ENCODE measurements at regions not wholly inside any gene's neighbourhood (a gene's known extent, or its start where the extent isn't known, plus 50 kb on each side); places are given as distances from the start of the nearest gene placed in this dataset.

DNA sequence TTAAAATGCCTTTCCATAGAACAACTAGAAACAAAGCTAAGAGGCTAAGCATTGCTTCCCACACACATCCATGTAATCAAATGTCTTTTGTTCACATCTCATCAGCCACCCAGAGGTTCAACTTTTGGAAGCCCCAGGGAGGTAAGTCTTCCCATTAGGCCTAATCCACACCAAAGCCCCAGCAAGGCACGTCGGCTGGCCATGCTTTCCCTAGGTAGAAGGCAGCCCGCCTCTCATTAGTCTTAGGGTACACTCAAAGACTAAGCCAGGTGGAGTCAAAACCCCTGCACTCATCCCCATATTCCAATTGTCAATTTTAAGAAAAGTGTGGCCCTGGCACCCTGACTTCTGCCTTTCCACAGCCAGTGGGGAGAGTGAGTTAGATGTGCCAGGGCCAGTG lies 87.9 kb downstream of the ATPSCKMT start:
- no peak overlapping the region for H3K4me3 ChIP-seq (ENCODE audit: low read depth, low read length)
- DNase-seq (ENCODE audit: low read depth, low spot score), result no peak
- TF ChIP-seq, protein P1, sequence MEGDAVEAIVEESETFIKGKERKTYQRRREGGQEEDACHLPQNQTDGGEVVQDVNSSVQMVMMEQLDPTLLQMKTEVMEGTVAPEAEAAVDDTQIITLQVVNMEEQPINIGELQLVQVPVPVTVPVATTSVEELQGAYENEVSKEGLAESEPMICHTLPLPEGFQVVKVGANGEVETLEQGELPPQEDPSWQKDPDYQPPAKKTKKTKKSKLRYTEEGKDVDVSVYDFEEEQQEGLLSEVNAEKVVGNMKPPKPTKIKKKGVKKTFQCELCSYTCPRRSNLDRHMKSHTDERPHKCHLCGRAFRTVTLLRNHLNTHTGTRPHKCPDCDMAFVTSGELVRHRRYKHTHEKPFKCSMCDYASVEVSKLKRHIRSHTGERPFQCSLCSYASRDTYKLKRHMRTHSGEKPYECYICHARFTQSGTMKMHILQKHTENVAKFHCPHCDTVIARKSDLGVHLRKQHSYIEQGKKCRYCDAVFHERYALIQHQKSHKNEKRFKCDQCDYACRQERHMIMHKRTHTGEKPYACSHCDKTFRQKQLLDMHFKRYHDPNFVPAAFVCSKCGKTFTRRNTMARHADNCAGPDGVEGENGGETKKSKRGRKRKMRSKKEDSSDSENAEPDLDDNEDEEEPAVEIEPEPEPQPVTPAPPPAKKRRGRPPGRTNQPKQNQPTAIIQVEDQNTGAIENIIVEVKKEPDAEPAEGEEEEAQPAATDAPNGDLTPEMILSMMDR (IDR thresholded peaks at IDR 0.05; ENCODE audit: low read depth, low read length), result no peak
- in situ Hi-C loops (cut with HindIII; ENCODE audit: low sequenced_read_pairs), result no loop called here

- H3K4me3 ChIP-seq (ENCODE audit: low read depth, low read length), result no peak overlapping the region
- DNase-seq (ENCODE audit: low read depth, low spot score), result no peak
- TF ChIP-seq, protein P1 (IDR thresholded peaks at IDR 0.05; ENCODE audit: low read depth, low read length), result no peak
- in situ Hi-C loops (cut with HindIII; ENCODE audit: low sequenced_read_pairs), result no loop called here
Measured at GRCh38 chr5:10160241-10160640, 89.4 kb downstream of the ATPSCKMT start.

DNA sequence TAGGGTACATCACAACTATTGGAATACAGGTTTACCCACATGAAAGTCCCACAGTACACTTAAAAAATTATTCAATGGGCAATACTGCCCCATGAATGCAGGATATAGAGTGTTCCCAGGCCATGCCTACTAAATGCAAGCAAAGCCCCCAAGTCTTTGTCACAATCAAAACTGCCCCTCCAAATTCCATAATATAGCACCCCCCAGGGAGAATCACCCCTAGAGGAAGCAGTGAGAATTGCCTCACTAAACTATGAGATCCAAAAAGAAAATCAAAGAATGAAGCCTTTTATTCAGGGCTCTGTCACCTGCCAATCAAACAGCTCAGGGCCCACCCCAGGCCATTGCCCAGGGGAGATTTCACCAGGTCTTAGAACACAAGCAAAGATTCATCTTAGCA lies 90.8 kb downstream of the ATPSCKMT start:
- in situ Hi-C loops (cut with HindIII; ENCODE audit: low sequenced_read_pairs), result no loop called here
- DNase-seq (ENCODE audit: low read depth, low spot score), result no peak
- TF ChIP-seq, protein P1 (IDR thresholded peaks at IDR 0.05; ENCODE audit: low read depth, low read length), result no peak
- H3K4me3 ChIP-seq (ENCODE audit: low read depth, low read length), result no peak overlapping the region

DNA sequence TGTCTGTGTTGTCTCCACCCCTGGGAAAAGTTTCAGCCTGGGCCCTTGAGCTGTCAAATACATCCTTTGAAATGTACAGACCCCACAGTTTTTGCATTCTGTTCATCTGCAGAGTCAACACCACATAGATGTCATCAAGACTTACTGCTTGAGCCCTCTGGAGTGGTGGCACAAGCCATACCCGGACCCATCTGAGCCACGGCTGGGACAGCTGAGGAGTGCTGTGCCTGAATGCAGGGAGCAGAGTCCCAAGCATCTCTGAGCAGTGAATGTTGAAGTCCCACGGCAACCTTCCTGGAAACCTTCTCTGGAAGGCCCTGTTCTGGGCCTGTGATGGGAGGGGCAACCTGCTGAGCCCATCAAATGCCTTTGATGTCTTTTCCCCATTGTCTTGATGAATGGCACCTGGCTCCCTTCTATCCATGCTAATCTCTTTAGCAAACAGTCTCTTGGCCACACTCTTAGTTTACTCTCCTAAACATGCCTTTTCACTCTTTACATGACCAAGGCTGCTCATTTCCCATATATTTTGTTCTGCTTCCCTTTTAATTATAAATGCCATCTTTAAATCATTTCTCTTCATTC lies 92.5 kb downstream of the ATPSCKMT start:
- DNase-seq (ENCODE audit: low read depth, low spot score), result no peak
- in situ Hi-C loops (cut with HindIII; ENCODE audit: low sequenced_read_pairs), result no loop called here
- no peak overlapping the region for H3K4me3 ChIP-seq (ENCODE audit: low read depth, low read length)
- TF ChIP-seq, protein P1 (IDR thresholded peaks at IDR 0.05; ENCODE audit: low read depth, low read length), result no peak

DNA sequence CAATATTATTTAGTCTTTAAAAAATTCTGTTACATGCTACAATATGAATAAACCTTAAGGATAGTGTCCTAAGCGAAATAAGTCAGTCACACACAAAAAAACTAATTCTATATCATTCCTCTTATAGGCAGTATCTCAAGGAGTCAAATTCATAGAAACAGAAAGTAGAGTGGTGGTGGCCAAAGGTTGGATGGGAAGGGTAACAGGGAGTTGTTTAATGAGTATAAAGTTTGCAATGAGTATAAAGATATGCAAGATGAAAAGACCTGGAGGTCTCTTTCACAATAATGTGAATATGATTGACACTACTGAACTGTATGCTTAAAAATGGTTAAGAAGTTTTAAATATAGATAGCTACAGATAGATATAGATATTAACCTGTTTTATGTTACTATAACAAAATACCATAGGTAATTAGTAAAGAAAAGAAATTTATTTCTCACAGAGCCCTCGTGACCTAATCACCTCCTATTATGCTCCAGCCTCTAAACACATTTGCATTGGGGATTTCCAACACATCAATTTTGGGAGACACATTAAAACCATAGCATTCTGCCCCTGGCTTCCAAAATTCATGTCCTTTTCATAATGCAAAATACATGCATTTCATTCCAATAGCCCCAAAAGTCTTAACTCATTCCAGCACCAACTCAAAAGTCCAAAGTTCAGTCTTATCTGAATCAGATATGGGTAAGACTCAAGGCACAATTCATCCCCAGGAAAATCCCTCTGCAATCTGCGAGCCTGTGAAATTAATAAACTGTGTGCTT lies 93.6 kb downstream of the ATPSCKMT start:
- TF ChIP-seq, protein P1 (IDR thresholded peaks at IDR 0.05; ENCODE audit: low read depth, low read length), result no peak
- no peak for DNase-seq (ENCODE audit: low read depth, low spot score)
- no peak overlapping the region for H3K4me3 ChIP-seq (ENCODE audit: low read depth, low read length)
- in situ Hi-C loops (cut with HindIII; ENCODE audit: low sequenced_read_pairs), result no loop called here

DNA sequence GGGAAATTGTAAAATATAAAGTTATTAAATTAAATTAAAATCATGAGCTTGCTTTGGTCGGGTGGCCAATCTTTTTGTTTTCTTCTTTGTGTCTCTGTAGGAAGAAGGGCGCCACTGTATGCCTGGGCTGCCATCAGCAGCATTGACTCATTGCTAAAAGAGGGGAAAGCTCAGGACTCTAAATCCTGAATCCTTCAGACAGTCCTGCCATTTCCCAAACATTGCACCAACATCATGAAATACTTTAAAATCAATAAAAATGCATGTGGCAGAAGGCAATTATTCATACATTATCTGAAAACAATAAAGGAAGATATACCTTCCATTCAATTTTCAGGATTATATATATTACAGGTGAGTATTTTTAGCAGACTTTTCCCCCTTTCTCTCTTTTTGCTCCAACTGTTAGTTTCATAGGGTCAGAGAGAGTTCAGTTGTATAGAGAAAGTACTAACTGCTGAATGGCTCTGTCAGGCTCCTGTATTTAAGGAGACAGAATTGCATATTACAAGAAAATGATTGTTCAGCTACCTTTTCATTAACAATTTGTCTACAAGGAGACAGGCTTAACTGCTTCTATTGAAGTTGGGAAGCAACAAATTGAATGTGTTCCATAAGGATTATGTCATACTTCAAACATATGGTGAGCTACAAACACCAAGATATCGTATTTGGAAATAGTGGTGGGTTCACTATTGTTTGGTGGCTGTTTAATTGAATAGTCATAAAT lies 95.7 kb downstream of the ATPSCKMT start:
- no peak overlapping the region for H3K4me3 ChIP-seq (ENCODE audit: low read depth, low read length)
- TF ChIP-seq, protein P1 (IDR thresholded peaks at IDR 0.05; ENCODE audit: low read depth, low read length), result no peak
- DNase-seq (ENCODE audit: low read depth, low spot score), result no peak
- in situ Hi-C loops (cut with HindIII; ENCODE audit: low sequenced_read_pairs), result no loop called here

Measured in astrocyte of the spinal cord (primary cell).